Activated CD4-positive, alpha-beta T cell treated with anti-CD3 and anti-CD28 coated beads, Interleukin-10, Interleukin-2, amounts not matched to agents 100 ng/mL and 50 ng/mL, durations not matched to agents 16 hours and 8 hours (primary cell): ENCODE measurements at regions not wholly inside any gene's neighbourhood (a gene's known extent, or its start where the extent isn't known, plus 50 kb on each side); places are given as distances from the start of the nearest gene placed in this dataset.
"Not testable (repeated sequence)": the region's sequence is repeated elsewhere in the genome, so short reads cannot be mapped to it uniquely, and the experiment has no call there.

Source experiments
- DNase-seq: peaks from one replicate; pipeline ENCODE4 v3.0.0-alpha.2; 2020

GRCh38 chr11:69869311-69869939 lies 50.2 kb upstream of the FGF3 start:
- no peak for DNase-seq

GRCh38 chr11:69870766-69871165 lies 51.5 kb upstream of the FGF3 start:
- no peak for DNase-seq

DNA sequence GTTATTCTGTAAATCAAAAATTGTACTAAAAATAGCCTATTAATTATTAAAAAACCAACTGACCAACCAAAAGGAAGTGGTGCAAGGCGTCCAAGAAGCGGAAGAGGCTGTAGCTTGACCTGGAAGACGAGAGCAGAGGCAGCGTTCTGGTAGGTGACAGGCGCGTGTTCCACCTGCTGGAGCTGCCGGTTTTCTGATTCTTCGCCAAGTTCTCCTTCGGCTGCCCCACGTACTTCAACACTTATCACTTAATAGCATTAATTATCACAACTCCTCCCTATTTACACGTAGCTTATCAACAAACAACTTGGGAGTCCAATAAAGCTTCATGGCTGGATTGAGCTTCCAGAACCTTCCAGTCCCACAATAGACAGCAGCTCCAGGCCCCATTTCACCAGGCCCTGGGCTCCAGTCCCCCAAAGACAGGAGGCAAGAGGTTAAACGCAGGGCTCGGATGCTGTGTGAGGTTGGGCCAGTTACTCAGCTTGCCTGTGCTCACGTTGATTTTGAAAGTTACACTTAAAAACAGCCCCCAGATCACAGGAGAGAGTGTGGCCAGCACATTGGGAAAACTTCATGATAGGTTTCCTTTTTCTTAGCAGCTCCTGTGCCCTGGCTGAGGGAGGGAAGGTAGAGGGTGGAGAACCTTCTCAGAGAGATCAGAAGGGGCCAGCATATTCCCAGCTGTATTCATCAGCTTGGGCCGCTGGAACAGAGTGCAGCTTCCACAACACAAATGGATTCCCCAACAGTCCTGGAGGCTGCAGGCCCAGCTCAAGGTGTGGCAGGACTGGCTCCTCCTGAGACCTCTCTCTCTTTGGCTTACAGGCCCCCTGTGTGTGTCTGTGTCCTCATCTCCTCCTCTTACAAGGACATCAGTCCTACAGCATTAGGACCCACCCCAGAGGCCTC lies 54.2 kb upstream of the FGF3 start:
- DNase-seq, result no peak

GRCh38 chr11:69874178-69874983 lies 55.2 kb upstream of the FGF3 start:
- DNase-seq, result no peak

GRCh38 chr11:69874984-69875624 lies 55.9 kb upstream of the FGF3 start:
- DNase-seq, result no peak

GRCh38 chr11:69876013-69876412 lies 56.8 kb upstream of the FGF3 start:
- DNase-seq, result no peak

DNA sequence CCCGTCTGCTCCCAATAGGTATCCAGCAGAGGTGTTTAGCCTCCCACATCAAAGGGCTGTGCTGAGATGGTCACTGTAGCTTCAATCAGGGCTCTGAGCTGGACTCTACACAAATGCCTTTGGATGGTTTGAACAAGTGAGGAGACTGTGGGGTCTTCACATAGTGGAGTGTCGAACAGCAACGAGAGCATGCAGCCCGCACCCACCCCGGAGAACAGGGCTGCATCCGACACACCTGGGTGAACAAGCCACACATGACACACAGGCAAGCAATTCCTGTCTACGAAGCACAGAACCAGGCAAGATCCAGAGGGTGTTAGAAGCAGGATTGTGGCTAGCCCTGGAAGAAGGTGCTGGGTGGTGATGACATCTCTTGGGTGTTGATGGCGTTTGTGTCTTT lies 58.0 kb upstream of the FGF3 start:
- DNase-seq, result no peak

DNA sequence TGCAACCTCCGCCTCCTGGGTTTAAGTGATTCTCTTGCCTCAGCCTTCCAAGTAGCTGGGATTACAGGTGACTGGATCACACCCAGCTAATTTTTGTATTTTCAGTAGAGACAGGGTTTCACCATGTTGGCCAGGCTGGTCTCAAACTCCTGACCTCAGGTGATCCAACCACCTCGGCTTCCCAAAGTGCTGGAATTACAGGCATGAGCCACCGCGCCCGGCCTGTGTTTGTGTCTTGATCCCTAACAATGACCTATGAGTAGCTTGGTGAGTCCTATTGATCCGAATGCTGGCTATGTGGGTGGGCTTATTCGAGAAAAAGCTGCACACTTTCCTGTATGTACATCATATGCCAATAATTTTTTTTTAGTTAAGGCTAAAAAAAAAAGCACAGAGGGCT lies 58.5 kb upstream of the FGF3 start:
- DNase-seq, result not testable (repeated sequence)

- DNase-seq, result no peak
Measured at GRCh38 chr11:69878144-69878883, 59.1 kb upstream of the FGF3 start.

- DNase-seq, result no peak
Measured at GRCh38 chr11:69878927-69879728, 59.9 kb upstream of the FGF3 start.

- no peak for DNase-seq
Measured at GRCh38 chr11:69879729-69880005, 60.5 kb upstream of the FGF3 start.

- no peak for DNase-seq
Measured at GRCh38 chr11:69880041-69880825, 61.0 kb upstream of the FGF3 start.

- DNase-seq, result no peak
Measured at GRCh38 chr11:69880826-69881445, 61.7 kb upstream of the FGF3 start.

DNA sequence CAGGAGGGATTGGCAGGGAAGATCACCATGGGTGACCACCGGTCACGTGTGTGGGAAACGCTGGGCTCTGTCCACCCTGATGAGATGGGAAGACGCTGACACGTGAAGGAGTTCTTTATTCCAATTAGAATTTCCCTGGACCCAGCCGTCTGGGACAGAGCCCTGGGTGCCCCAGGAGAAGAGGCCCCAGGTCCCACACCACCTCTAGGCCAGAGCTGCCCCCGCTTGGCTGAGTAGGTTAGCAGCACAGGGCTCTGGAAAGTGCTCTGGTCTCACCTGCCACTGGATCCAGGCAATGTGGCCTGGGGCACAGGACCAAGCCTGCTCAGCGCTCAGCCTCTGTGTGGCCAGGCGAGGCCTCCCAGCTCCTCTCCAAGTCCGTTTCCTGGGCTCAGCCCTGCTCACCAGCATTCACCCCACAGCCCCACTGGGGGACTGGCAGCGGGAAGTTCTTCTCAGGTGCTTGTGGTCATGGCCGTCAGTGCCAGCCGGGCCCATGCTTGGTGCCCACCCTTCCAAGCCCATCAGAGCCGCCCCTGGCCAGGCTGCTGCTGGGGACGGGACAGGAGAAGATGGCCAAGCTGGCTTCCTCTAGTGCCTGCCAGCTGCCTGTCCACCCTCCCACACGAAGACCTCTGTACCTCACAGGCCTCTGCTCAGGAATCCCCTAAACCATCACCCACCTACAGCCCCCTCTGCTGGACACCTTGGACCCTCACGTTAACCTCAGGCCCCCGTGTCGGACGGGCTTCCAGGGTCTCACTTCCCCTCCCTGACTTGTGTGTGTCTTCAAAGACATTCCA lies 62.5 kb upstream of the FGF3 start:
- DNase-seq, result no peak

GRCh38 chr11:69882270-69882608 lies 63.0 kb upstream of the FGF3 start:
- DNase-seq, result no peak

- DNase-seq, result no peak
Measured at GRCh38 chr11:69883292-69884255, 64.4 kb upstream of the FGF3 start.

- DNase-seq, result no peak
Measured at GRCh38 chr11:69884286-69884685, 65.1 kb upstream of the FGF3 start.

- no peak for DNase-seq
Measured at GRCh38 chr11:69884751-69885150, 65.5 kb upstream of the FGF3 start.
